ENCODE measurements at regions not wholly inside any gene's neighbourhood (a gene's known extent, or its start where the extent isn't known, plus 50 kb on each side); places are given as distances from the start of the nearest gene placed in this dataset.

GRCh38 chr7:16062269-16062668 lies 359.1 kb downstream of the CRPPA start:
- H3K4me1 ChIP-seq (ENCODE audit: insufficient read depth, low read length), result no peaks in the 10 kb centered on the region
- no peaks in the 10 kb centered on the region for H3K27me3 ChIP-seq (ENCODE audit: insufficient read depth, low read length, poor library complexity)
- no peak overlapping the region for H3K4me3 ChIP-seq (ENCODE audit: low read depth in 1 of 2, low read length in 2 of 2)
- H3K9me3 ChIP-seq (ENCODE audit: insufficient read depth, low read length, severe bottlenecking), result no peaks in the 10 kb centered on the region
- no peak overlapping the region for H3K9ac ChIP-seq (ENCODE audit: low read depth, low read length)
- no peak overlapping the region for H3K27ac ChIP-seq (ENCODE audit: low read length)
- no peak for ATAC-seq (ENCODE audit: insufficient read depth, low read depth)
- H2AFZ ChIP-seq (ENCODE audit: low read depth, low read length), result no peak overlapping the region
- no peak for DNase-seq
- no peaks in the 10 kb centered on the region for H3K79me2 ChIP-seq (ENCODE audit: insufficient read depth, low read length)
- TF ChIP-seq CTCF (IDR thresholded peaks at IDR 0.05; ENCODE audit: borderline replicate concordance, extremely low read depth, low read length, poor library complexity, severe bottlenecking) (no peak), EZH2 (IDR thresholded peaks at IDR 0.05; ENCODE audit: borderline replicate concordance, low read depth, low read length, severe bottlenecking) (no peak)
- H3K4me2 ChIP-seq (ENCODE audit: insufficient read depth, low read length), result no peak overlapping the region
- no peaks in the 10 kb centered on the region for H4K20me1 ChIP-seq (ENCODE audit: insufficient read depth, low read length)
- H3K36me3 ChIP-seq (ENCODE audit: insufficient read depth, low read length), result no peaks in the 10 kb centered on the region

- Histone ChIP-seq H3K36me3 (ENCODE audit: insufficient read depth, low read length) (no peaks in the 10 kb centered on the region), H3K79me2 (ENCODE audit: insufficient read depth, low read length) (no peaks in the 10 kb centered on the region), H3K27ac (ENCODE audit: low read length) (no peak overlapping the region), H3K4me1 (ENCODE audit: insufficient read depth, low read length) (no peaks in the 10 kb centered on the region), H3K9me3 (ENCODE audit: insufficient read depth, low read length, severe bottlenecking) (no peaks in the 10 kb centered on the region), H3K9ac (ENCODE audit: low read depth, low read length) (no peak overlapping the region), H4K20me1 (ENCODE audit: insufficient read depth, low read length) (no peaks in the 10 kb centered on the region), H3K4me2 (ENCODE audit: insufficient read depth, low read length) (no peak overlapping the region), H3K4me3 (ENCODE audit: low read depth in 1 of 2, low read length in 2 of 2) (no peak overlapping the region), H2AFZ (ENCODE audit: low read depth, low read length) (no peak overlapping the region), H3K27me3 (ENCODE audit: insufficient read depth, low read length, poor library complexity) (no peaks in the 10 kb centered on the region)
- no peak for DNase-seq
- ATAC-seq (ENCODE audit: insufficient read depth, low read depth), result no peak
- no peak for TF ChIP-seq EZH2 (IDR thresholded peaks at IDR 0.05; ENCODE audit: borderline replicate concordance, low read depth, low read length, severe bottlenecking)
- no peak for TF ChIP-seq CTCF (IDR thresholded peaks at IDR 0.05; ENCODE audit: borderline replicate concordance, extremely low read depth, low read length, poor library complexity, severe bottlenecking)
These were observed 359.7 kb downstream of the CRPPA start for GRCh38 chr7:16061630-16062029.

GRCh38 chr7:16061011-16061410 lies 360.3 kb downstream of the CRPPA start:
- Histone ChIP-seq H3K9me3 (ENCODE audit: insufficient read depth, low read length, severe bottlenecking) (no peaks in the 10 kb centered on the region), H3K27ac (ENCODE audit: low read length) (no peak overlapping the region), H3K4me3 (ENCODE audit: low read depth in 1 of 2, low read length in 2 of 2) (no peak overlapping the region), H3K27me3 (ENCODE audit: insufficient read depth, low read length, poor library complexity) (no peaks in the 10 kb centered on the region), H3K4me1 (ENCODE audit: insufficient read depth, low read length) (no peaks in the 10 kb centered on the region), H3K79me2 (ENCODE audit: insufficient read depth, low read length) (no peaks in the 10 kb centered on the region), H3K36me3 (ENCODE audit: insufficient read depth, low read length) (no peaks in the 10 kb centered on the region), H3K4me2 (ENCODE audit: insufficient read depth, low read length) (no peak overlapping the region), H4K20me1 (ENCODE audit: insufficient read depth, low read length) (no peaks in the 10 kb centered on the region), H3K9ac (ENCODE audit: low read depth, low read length) (no peak overlapping the region), H2AFZ (ENCODE audit: low read depth, low read length) (no peak overlapping the region)
- DNase-seq, result no peak
- no peak for TF ChIP-seq EZH2 (IDR thresholded peaks at IDR 0.05; ENCODE audit: borderline replicate concordance, low read depth, low read length, severe bottlenecking)
- no peak for ATAC-seq (ENCODE audit: insufficient read depth, low read depth)

GRCh38 chr7:16060502-16060901 lies 360.8 kb downstream of the CRPPA start:
- H3K9me3 ChIP-seq (ENCODE audit: insufficient read depth, low read length, severe bottlenecking), result no peaks in the 10 kb centered on the region
- H3K4me3 ChIP-seq (ENCODE audit: low read depth in 1 of 2, low read length in 2 of 2), result no peak overlapping the region
- H3K36me3 ChIP-seq (ENCODE audit: insufficient read depth, low read length), result no peaks in the 10 kb centered on the region
- DNase-seq, result no peak
- no peak overlapping the region for H3K9ac ChIP-seq (ENCODE audit: low read depth, low read length)
- no peak overlapping the region for H2AFZ ChIP-seq (ENCODE audit: low read depth, low read length)
- H3K27ac ChIP-seq (ENCODE audit: low read length), result no peak overlapping the region
- TF ChIP-seq EZH2 (IDR thresholded peaks at IDR 0.05; ENCODE audit: borderline replicate concordance, low read depth, low read length, severe bottlenecking) (no peak), CTCF (IDR thresholded peaks at IDR 0.05; ENCODE audit: borderline replicate concordance, extremely low read depth, low read length, poor library complexity, severe bottlenecking) (no peak)
- H4K20me1 ChIP-seq (ENCODE audit: insufficient read depth, low read length), result no peaks in the 10 kb centered on the region
- no peak overlapping the region for H3K4me2 ChIP-seq (ENCODE audit: insufficient read depth, low read length)
- H3K4me1 ChIP-seq (ENCODE audit: insufficient read depth, low read length), result no peaks in the 10 kb centered on the region
- H3K27me3 ChIP-seq (ENCODE audit: insufficient read depth, low read length, poor library complexity), result no peaks in the 10 kb centered on the region
- no peaks in the 10 kb centered on the region for H3K79me2 ChIP-seq (ENCODE audit: insufficient read depth, low read length)
- no peak for ATAC-seq (ENCODE audit: insufficient read depth, low read depth)
